Activated T-helper 17 cell treated with anti-CD3 and anti-CD28 coated beads, Interleukin-2, amount 50 U/mL, for 72 hours (primary cell): ENCODE measurements at regions not wholly inside any gene's neighbourhood (a gene's known extent, or its start where the extent isn't known, plus 50 kb on each side); places are given as distances from the start of the nearest gene placed in this dataset.

Experiments used
- ATAC-seq: fragments of 150-1000 bp; cut with Tn5 transposase; replicated peaks from 2 replicates; pipeline ENCODE4 v1.10.0; 2021; ENCODE audit warnings: mild to moderate bottlenecking, moderate library complexity
- H3K27ac Mint-ChIP-seq: one replicate; pipeline ENCODE4 v1.8.0; 2022; ENCODE audit warnings: mixed read lengths
- H3K27me3 Mint-ChIP-seq: one replicate; pipeline ENCODE4 v1.8.0; 2022; ENCODE audit warnings: mixed read lengths
- H3K36me3 Mint-ChIP-seq: one replicate; pipeline ENCODE4 v1.8.0; 2022; ENCODE audit warnings: low read depth, mild to moderate bottlenecking, mixed read lengths
- H3K4me1 Mint-ChIP-seq: one replicate; pipeline ENCODE4 v1.8.0; 2022; ENCODE audit warnings: mixed read lengths
- H3K4me3 Mint-ChIP-seq: one replicate; pipeline ENCODE4 v1.8.0; 2022; ENCODE audit warnings: mild to moderate bottlenecking, mixed read lengths
- H3K9me3 Mint-ChIP-seq: one replicate; pipeline ENCODE4 v1.8.0; 2022; ENCODE audit warnings: mixed read lengths

DNA sequence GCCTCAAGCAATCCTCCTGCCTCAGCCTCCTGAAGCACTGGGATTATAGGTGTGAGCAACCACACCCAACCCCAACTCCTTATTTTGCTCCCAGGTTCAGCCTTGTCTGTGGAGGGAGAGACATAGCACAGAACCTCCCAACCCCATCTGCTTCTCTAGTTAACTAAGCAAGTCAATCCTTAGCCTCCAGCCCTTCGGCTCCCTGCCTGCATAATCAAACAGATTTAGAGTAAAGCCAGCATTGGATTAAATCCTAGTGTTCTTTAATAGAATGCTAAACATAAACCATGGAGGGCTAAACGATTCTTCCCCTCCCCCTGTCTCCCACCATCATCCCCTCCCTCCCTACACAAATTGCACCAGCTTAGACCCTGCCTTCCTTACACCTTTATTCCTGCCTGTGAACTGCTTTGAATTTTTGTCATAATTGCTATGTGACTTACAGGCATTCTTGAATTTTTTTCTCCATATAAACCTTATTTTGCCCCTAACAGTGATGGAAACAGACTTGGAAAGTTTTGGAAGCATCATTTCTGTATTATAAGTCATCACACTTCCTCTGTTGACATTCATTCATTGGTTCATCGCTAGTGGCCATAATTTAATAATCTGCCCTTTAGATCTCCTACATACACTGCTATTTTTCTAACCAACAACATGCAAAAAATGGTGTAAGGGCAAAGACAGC lies 72.6 kb upstream of the TOMM7 start:
- no peak overlapping the region for H3K4me3 Mint-ChIP-seq
- H3K27me3 Mint-ChIP-seq: peaks cover 13% of the 10 kb centered on the region
- no peak for ATAC-seq
- no peaks in the 10 kb centered on the region for H3K9me3 Mint-ChIP-seq
- peaks cover 13% of the 10 kb centered on the region for H3K4me1 Mint-ChIP-seq
- H3K27ac Mint-ChIP-seq: no peak overlapping the region
- H3K36me3 Mint-ChIP-seq: no peaks in the 10 kb centered on the region

DNA sequence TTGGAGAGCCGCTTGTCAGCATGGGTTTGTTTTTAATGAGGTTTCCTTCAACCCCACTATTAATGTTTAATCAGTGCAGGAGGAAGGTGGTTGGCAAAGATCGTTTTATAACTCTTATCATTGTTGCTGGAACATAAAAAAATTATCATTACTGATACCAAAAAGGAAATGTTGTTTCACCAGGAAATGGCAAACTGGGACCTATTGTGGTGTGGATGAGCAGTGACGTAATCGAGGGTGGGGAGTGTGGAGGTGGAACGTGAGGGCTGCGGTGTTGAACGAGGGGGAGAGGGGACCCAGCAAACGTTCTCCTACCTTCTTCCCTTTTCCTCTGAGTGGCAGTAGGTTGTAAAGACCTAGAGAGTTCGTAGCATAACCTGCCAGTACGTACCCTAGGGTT lies 71.9 kb upstream of the TOMM7 start:
- Mint-ChIP-seq H3K4me1 (peaks cover 13% of the 10 kb centered on the region), H3K27me3 (peaks cover 13% of the 10 kb centered on the region), H3K36me3 (no peaks in the 10 kb centered on the region), H3K27ac (no peak overlapping the region), H3K9me3 (no peaks in the 10 kb centered on the region), H3K4me3 (no peak overlapping the region)
- ATAC-seq: no peak

DNA sequence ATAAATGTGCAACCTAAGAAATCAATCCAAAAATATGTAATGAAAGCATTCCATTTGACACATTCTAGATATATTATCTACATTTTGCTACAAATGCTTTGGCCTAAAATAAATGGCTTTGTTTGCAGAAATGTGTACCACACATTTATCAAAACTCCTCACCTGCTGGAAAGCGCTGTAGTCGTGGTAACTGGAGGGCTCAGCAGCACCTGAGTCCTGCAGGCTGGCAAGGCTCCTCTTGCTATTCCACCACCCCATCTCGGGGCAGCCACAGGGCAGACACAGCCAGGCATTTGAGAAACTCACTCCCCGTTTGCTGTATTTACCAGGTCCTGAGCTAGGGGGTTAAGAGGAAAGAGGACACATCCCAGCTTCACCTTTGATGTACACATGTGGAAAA lies 68.1 kb upstream of the TOMM7 start:
- Mint-ChIP-seq H3K27me3 (peaks cover 7% of the 10 kb centered on the region), H3K4me3 (no peak overlapping the region), H3K4me1 (peaks cover 10% of the 10 kb centered on the region), H3K36me3 (no peaks in the 10 kb centered on the region), H3K9me3 (no peaks in the 10 kb centered on the region), H3K27ac (no peak overlapping the region)
- no peak for ATAC-seq

DNA sequence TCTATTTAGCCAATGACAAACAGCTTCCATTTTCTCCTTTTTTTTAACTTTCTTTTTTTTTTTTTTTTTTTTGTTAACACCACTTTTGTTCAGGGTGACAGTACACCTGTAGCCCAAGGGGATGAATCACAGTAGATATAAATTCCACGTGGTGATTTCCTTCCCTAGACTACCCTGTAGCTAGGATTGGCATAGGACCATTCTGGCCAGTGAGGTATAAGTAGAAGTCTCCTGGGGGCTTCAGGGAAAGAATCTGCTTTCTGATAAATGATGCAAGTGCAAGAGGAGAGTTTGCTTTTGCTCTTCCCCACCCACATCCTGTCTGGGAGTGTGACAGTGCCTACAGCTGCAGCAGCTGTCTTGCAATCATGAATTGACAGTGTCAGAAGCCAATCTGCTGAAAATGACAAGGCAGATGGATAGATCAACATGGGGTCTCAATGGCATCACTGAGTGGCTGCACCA lies 63.2 kb upstream of the TOMM7 start:
- peaks cover 4% of the 10 kb centered on the region for H3K9me3 Mint-ChIP-seq
- H3K36me3 Mint-ChIP-seq: no peaks in the 10 kb centered on the region

DNA sequence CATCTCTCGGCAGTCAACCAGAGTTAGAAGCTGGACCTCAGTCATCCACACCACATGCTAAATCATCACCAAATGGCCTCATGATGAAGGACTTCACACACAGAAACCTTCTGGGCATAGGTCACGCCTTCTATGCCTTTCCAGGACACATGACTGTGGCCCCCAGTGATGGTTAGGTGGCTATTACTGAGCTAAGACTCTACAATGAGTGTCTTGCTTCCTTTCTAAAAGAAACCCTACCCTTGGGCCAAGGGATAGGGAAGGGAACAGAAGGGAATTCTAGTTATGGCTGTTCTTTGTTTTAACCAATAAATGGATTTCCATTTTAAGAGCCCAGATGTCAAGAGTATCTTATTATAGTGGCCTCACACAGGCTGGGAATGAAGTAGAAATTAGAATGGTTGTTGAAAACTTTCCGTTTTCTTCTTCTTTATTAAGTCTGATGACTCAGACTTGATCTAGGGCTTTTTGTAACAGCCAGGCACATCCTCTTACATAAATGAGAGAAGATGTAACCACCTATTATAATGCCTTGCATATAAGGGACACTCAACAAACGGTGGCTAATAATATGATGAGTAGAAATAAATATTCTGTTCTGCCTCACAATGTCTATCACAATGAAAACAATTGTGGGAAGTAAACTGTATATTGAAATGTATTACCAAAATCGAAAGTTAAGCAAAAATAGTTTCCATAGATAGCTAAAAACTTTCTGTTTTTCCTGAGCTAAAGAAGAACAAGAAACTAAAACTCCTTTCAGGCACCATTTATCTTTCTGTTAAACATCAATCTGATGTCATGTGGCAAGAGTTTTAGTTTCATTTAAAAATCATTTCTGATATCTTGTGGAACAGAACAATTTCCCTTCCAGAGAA lies 62.5 kb upstream of the TOMM7 start:
- H3K36me3 Mint-ChIP-seq: no peaks in the 10 kb centered on the region
- H3K27me3 Mint-ChIP-seq: peaks cover 3% of the 10 kb centered on the region
- peak overlapping the region; percentile 68 for H3K4me3 Mint-ChIP-seq
- H3K9me3 Mint-ChIP-seq: peaks cover 4% of the 10 kb centered on the region
- peak; percentile 70 for ATAC-seq
- H3K27ac Mint-ChIP-seq: peak overlapping the region; percentile 84
- H3K4me1 Mint-ChIP-seq: peaks cover 22% of the 10 kb centered on the region

More for the DNA sequence above, 63.2 kb upstream of the TOMM7 start:
- peak overlapping the region; percentile 68 for H3K4me3 Mint-ChIP-seq
- peak overlapping the region; percentile 84 for H3K27ac Mint-ChIP-seq
- H3K27me3 Mint-ChIP-seq: peaks cover 3% of the 10 kb centered on the region
- peak; percentile 85 for ATAC-seq
- H3K4me1 Mint-ChIP-seq: peaks cover 22% of the 10 kb centered on the region

DNA sequence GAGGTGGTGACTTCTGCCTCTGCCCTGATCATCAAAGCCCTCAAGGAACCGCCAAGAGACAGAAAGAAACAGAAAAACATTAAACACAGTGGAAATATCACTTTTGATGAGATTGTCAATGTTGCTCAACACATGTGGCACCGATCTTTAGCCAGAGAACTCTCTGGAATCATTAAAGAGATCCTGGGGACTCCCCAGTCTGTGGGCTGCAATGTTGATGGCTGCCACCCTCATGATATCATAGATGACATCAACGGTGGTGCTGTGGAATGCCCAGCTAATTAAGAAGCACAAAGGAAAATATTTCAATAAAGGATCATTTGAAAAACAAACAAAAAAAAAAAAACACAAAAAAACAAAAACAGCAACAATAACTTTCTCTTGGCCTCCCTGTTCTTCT lies 59.5 kb upstream of the TOMM7 start:
- H3K36me3 Mint-ChIP-seq: no peaks in the 10 kb centered on the region
- no peak for ATAC-seq
- no peak overlapping the region for H3K4me3 Mint-ChIP-seq
- H3K27ac Mint-ChIP-seq: no peak overlapping the region
- H3K27me3 Mint-ChIP-seq: peaks cover 3% of the 10 kb centered on the region
- H3K9me3 Mint-ChIP-seq: peaks cover 4% of the 10 kb centered on the region
- peaks cover 22% of the 10 kb centered on the region for H3K4me1 Mint-ChIP-seq

DNA sequence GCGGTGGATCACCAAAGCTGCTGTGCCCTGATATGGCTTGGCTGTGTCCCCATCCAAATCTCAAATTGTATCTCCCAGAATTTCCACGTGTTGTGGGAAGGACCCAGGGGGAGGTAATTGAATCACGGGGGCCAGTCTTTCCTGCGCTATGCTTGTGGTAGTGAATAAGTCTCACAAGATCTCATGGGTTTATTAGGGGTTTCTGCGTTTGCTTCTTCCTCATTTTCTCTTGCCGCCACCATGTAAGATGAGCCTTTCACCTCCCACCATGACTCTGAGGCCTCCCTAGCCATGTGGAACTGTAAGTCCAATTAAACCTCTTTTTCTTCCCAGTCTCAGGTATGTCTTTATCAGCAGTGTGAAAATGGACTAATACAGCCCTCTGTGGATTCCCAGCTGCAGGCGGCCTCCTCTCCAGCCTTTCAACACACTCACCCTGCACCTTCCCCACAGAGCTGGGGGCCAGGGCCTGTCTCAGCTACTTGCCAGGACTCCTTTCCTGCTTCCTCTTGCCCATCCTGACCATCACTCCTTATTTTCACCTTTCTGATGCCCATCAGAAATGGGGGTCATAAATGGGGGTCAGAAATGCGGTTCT lies 57.2 kb upstream of the TOMM7 start:
- ATAC-seq: no peak
- peaks cover 4% of the 10 kb centered on the region for H3K9me3 Mint-ChIP-seq
- H3K27ac Mint-ChIP-seq: no peak overlapping the region
- H3K4me3 Mint-ChIP-seq: no peak overlapping the region
- peaks cover 16% of the 10 kb centered on the region for H3K4me1 Mint-ChIP-seq
- H3K27me3 Mint-ChIP-seq: peaks cover 3% of the 10 kb centered on the region
- no peaks in the 10 kb centered on the region for H3K36me3 Mint-ChIP-seq

DNA sequence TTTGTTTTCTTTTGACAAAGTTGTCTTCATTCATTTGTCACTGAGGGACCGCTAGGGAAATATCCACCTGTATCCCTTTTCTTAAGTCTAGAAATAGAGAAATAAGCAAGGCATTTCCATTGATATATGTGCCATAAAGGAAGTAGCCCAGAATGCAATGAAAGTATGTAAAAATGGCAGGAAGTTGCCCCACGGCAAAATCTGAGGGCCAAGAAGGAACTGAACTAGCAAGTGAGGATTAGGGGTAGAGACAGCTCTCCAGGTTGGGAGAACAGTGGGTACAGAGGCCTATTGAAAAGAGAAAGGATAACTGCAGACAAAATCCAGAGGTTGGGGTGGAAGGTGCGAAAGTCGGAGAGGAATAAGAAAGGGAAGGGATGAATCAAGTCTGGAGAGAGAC lies 56.6 kb upstream of the TOMM7 start:
- H3K4me3 Mint-ChIP-seq: no peak overlapping the region
- H3K27ac Mint-ChIP-seq: no peak overlapping the region
- H3K36me3 Mint-ChIP-seq: no peaks in the 10 kb centered on the region
- no peaks in the 10 kb centered on the region for H3K9me3 Mint-ChIP-seq
- peaks cover 10% of the 10 kb centered on the region for H3K4me1 Mint-ChIP-seq
- H3K27me3 Mint-ChIP-seq: peaks cover 3% of the 10 kb centered on the region
- ATAC-seq: no peak

DNA sequence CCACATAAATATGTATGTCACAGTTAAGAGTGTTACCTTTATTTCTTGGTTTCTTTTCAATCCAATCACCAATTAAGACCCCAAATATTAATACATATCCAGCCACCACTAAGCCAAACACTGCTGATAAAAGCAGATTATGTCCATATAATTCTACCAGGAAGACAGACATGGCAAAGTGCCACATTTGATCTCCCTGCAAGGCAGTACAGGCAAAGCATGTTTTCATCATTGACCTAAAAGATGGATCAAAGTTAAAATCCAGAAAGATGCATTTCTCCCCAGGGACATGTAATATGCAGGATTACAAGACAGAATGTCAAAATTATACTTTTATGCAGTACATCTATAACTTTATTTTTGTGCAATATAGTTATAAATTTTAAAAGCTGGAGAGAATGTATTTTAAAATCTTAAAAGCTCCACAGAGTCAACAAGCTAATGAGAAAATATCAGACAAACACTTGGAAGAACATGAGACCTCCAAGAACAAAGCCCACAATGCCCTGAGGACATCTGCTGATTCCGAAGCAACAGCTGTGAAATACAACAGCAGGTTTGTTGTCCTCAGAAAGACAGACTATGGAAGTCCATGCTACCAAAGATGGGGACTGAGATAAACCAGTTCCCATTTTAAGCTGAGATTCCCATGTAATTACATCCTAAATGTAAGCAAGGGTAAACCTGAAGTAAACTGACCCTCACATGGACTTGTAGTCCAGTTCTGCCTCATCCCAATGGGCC lies 54.5 kb upstream of the TOMM7 start:
- ATAC-seq: no peak
- Mint-ChIP-seq H3K36me3 (no peaks in the 10 kb centered on the region), H3K4me1 (no peaks in the 10 kb centered on the region), H3K9me3 (no peaks in the 10 kb centered on the region), H3K27me3 (no peaks in the 10 kb centered on the region), H3K4me3 (no peak overlapping the region), H3K27ac (no peak overlapping the region)

DNA sequence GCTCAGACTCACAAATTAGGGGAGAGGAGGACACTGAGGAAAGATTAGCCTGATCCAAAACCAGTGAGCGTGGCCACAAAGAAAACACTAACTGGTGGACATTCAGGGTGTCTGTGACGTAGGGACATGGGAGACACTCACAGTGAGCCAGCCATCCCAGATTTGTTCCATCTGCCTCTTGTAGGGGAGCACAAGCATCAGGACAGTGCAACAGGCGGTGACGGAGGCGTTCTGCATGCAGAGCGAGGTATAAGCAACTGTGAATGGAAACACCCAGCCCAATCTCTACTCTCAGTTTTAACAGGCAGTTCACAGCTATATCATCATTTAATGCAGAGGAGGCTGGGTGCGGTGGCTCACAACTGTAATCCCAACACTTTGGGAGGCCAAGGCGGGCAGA lies 52.8 kb upstream of the TOMM7 start:
- H3K9me3 Mint-ChIP-seq: no peaks in the 10 kb centered on the region
- no peaks in the 10 kb centered on the region for H3K36me3 Mint-ChIP-seq
- no peak overlapping the region for H3K4me3 Mint-ChIP-seq
- no peak for ATAC-seq
- H3K27ac Mint-ChIP-seq: no peak overlapping the region
- no peaks in the 10 kb centered on the region for H3K4me1 Mint-ChIP-seq
- no peaks in the 10 kb centered on the region for H3K27me3 Mint-ChIP-seq

DNA sequence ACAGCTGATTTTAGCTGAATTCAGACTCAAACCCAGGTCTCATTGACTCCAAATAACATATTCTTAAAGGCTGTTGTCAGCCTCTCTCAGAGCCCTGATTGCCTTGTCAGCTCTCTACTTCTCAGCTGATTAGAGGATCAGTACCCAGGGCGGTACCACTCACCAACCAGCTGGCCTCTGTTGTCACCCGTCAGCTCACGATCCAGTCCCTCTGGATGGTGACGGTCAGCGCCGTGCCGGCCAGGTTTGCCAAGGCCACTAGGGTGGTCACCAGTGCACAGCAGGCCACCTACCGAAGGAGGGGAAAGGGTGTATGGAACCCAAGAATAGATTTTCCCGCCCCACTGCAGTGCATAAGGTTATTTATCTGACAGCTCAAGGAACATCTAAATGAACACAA lies 52.3 kb upstream of the TOMM7 start:
- ATAC-seq: no peak
- Mint-ChIP-seq H3K9me3 (no peaks in the 10 kb centered on the region), H3K36me3 (no peaks in the 10 kb centered on the region), H3K4me3 (no peak overlapping the region), H3K27me3 (no peaks in the 10 kb centered on the region), H3K27ac (no peak overlapping the region), H3K4me1 (no peaks in the 10 kb centered on the region)
